Smooth muscle cell (in vitro differentiated cells): ENCODE measurements at regions not wholly inside any gene's neighbourhood (a gene's known extent, or its start where the extent isn't known, plus 50 kb on each side); places are given as distances from the start of the nearest gene placed in this dataset.

ENCODE experiments used
- DNase-seq: peaks from one replicate; lab custom pipeline; 2025; ENCODE audit not compliant: unreplicated experiment; lab: John Stamatoyannopoulos, UW
- H2AFZ ChIP-seq: fragments of 200-600 bp; sonication (generic); 2 replicates; pipeline ENCODE4 v1.6.0; 2016; ENCODE audit warnings: antibody characterized with exemption, low read depth, mild to moderate bottlenecking
- H3F3A ChIP-seq: fragments of 200-600 bp; sonication (generic); 2 replicates; pipeline ENCODE4 v1.6.0; 2017; ENCODE audit warnings: antibody characterized with exemption, low read depth
- H3K27ac ChIP-seq: fragments of 200-600 bp; sonication (generic); 2 replicates; pipeline ENCODE4 v1.5.1; 2016; ENCODE audit warnings: low read depth, mild to moderate bottlenecking
- H3K27me3 ChIP-seq: fragments of 200-600 bp; sonication (generic); 2 replicates; pipeline ENCODE4 v1.6.1; 2016; ENCODE audit warnings: low read depth, mild to moderate bottlenecking
- H3K36me3 ChIP-seq: fragments of 200-600 bp; sonication (generic); 2 replicates; pipeline ENCODE4 v1.5.1; 2016; ENCODE audit warnings: low read depth
- H3K4me1 ChIP-seq: fragments of 200-600 bp; sonication (generic); 2 replicates; pipeline ENCODE4 v1.5.1; 2016; ENCODE audit warnings: low read depth
- H3K4me2 ChIP-seq: fragments of 200-600 bp; sonication (generic); 2 replicates; pipeline ENCODE4 v1.6.0; 2016; ENCODE audit warnings: mild to moderate bottlenecking
- H3K4me3 ChIP-seq: fragments of 200-600 bp; sonication (generic); 2 replicates; pipeline ENCODE4 v1.5.1; 2016; ENCODE audit warnings: mild to moderate bottlenecking
- H3K79me2 ChIP-seq: fragments of 200-600 bp; sonication (generic); 2 replicates; pipeline ENCODE4 v1.6.0; 2016; ENCODE audit warnings: low read depth, mild to moderate bottlenecking
- H3K9ac ChIP-seq: fragments of 200-600 bp; sonication (generic); 2 replicates; pipeline ENCODE4 v1.6.0; 2016; ENCODE audit warnings: low read depth
- H3K9me3 ChIP-seq: fragments of 200-600 bp; sonication (generic); replicated peaks from 2 replicates; pipeline ENCODE4 v1.5.1; 2016; ENCODE audit warnings: low read depth
- H4K20me1 ChIP-seq: fragments of 200-600 bp; sonication (generic); 2 replicates; pipeline ENCODE4 v1.6.0; 2016; ENCODE audit warnings: low read depth
- CTCF ChIP-seq: fragments of 200-600 bp; sonication (generic); IDR thresholded peaks from 2 replicates; pipeline ENCODE4 v1.5.1; 2017; ENCODE audit warnings: borderline replicate concordance, mild to moderate bottlenecking, antibody characterized with exemption; ENCODE audit not compliant: insufficient read depth, poor library complexity, severe bottlenecking
- WGBS: methylation state at CpG from one replicate; pipeline ENCODE4 v1.1.7; 2016; ENCODE audit warnings: low lambda C conversion rate; 5-methylcytosine and 5-hydroxymethylcytosine counted together

GRCh38 chr6:23559587-23560343 is 566.2 kb upstream of the NRSN1 start:
- no peak for DNase-seq
- WGBS: 72% methylated on average over 9 of the region's 9 CpGs
- no peaks in the 10 kb centered on the region for H3K9me3 ChIP-seq
- H3K4me3 ChIP-seq: no peak overlapping the region
- H3K79me2 ChIP-seq: no peaks in the 10 kb centered on the region
- H3K27me3 ChIP-seq: no peaks in the 10 kb centered on the region
- no peak for TF ChIP-seq CTCF
- H3F3A ChIP-seq: no peaks in the 10 kb centered on the region
- no peak overlapping the region for H3K27ac ChIP-seq
- no peaks in the 10 kb centered on the region for H4K20me1 ChIP-seq
- no peaks in the 10 kb centered on the region for H3K4me1 ChIP-seq
- no peak overlapping the region for H3K9ac ChIP-seq
- H2AFZ ChIP-seq: no peak overlapping the region
- no peaks in the 10 kb centered on the region for H3K36me3 ChIP-seq
- H3K4me2 ChIP-seq: no peak overlapping the region

GRCh38 chr6:23561732-23562131 is 564.3 kb upstream of the NRSN1 start:
- H3K9me3 ChIP-seq: no peaks in the 10 kb centered on the region
- no peaks in the 10 kb centered on the region for H3K4me1 ChIP-seq
- H3K4me2 ChIP-seq: no peak overlapping the region
- H3K9ac ChIP-seq: no peak overlapping the region
- DNase-seq: no peak
- no peaks in the 10 kb centered on the region for H4K20me1 ChIP-seq
- no peak overlapping the region for H3K4me3 ChIP-seq
- H3K36me3 ChIP-seq: no peaks in the 10 kb centered on the region
- no peaks in the 10 kb centered on the region for H3K27me3 ChIP-seq
- no peak overlapping the region for H3K27ac ChIP-seq
- WGBS: 86% methylated on average over 1 of the region's 1 CpG
- no peak overlapping the region for H2AFZ ChIP-seq
- H3K79me2 ChIP-seq: no peaks in the 10 kb centered on the region
- TF ChIP-seq CTCF: no peak
- no peaks in the 10 kb centered on the region for H3F3A ChIP-seq

DNA sequence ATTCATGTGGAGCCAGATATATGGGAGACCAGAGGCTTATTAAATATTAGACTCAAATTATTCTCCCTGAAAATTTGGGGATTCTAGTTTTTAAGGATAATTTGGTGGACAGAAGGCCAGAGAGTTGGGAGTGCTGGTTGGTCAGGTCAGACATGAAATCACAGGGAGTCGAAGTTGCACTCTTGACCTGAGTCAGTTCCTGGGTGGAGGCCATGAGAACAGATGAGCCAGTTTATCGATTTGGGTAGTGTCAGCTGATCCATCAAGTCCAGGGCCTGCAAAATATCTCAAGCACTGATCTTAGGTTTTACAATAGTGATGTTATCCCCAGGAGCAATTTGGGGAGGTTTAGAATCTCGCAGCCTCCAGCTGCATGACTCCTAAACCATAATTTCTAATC is 563.5 kb upstream of the NRSN1 start:
- Histone ChIP-seq H3K27me3 (no peaks in the 10 kb centered on the region), H3K27ac (no peak overlapping the region), H3K36me3 (no peaks in the 10 kb centered on the region), H3K79me2 (no peaks in the 10 kb centered on the region), H3K4me2 (no peak overlapping the region), H2AFZ (no peak overlapping the region), H3F3A (no peaks in the 10 kb centered on the region), H3K4me3 (no peak overlapping the region), H4K20me1 (no peaks in the 10 kb centered on the region), H3K9me3 (no peaks in the 10 kb centered on the region), H3K4me1 (no peaks in the 10 kb centered on the region), H3K9ac (no peak overlapping the region)
- no peak for DNase-seq
- 90% methylated on average over 3 of the region's 3 CpGs for WGBS
- no peak for TF ChIP-seq CTCF

DNA sequence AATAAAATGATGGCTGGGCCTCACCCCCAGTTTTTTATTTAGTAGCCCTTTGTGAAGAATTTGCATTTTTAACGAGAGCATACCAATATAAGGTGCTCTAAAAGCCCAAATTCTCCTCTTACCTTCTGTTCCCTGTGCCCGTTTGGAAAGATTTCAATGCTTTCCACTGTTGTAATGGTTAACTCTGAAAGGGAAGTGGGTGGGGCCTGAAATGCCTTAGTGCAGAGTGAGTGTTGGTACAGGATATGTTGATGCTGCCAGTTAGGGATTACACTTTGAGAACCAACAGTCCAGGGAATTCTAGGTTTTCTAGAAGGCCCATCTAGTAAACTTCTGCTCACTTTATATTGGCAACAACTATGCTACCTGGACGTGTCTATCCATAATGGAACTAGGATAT is 562.7 kb upstream of the NRSN1 start:
- Histone ChIP-seq H3K27ac (no peak overlapping the region), H4K20me1 (no peaks in the 10 kb centered on the region), H3K9me3 (no peaks in the 10 kb centered on the region), H3K4me2 (no peak overlapping the region), H2AFZ (no peak overlapping the region), H3K4me3 (no peak overlapping the region), H3K9ac (no peak overlapping the region), H3K4me1 (no peaks in the 10 kb centered on the region), H3K27me3 (no peaks in the 10 kb centered on the region), H3K36me3 (no peaks in the 10 kb centered on the region), H3F3A (no peaks in the 10 kb centered on the region), H3K79me2 (no peaks in the 10 kb centered on the region)
- WGBS: 91% methylated on average over 3 of the region's 3 CpGs
- no peak for TF ChIP-seq CTCF
- DNase-seq: no peak
